ENCODE measurements at regions not wholly inside any gene's neighbourhood (a gene's known extent, or its start where the extent isn't known, plus 50 kb on each side); places are given as distances from the start of the nearest gene placed in this dataset.

DNA sequence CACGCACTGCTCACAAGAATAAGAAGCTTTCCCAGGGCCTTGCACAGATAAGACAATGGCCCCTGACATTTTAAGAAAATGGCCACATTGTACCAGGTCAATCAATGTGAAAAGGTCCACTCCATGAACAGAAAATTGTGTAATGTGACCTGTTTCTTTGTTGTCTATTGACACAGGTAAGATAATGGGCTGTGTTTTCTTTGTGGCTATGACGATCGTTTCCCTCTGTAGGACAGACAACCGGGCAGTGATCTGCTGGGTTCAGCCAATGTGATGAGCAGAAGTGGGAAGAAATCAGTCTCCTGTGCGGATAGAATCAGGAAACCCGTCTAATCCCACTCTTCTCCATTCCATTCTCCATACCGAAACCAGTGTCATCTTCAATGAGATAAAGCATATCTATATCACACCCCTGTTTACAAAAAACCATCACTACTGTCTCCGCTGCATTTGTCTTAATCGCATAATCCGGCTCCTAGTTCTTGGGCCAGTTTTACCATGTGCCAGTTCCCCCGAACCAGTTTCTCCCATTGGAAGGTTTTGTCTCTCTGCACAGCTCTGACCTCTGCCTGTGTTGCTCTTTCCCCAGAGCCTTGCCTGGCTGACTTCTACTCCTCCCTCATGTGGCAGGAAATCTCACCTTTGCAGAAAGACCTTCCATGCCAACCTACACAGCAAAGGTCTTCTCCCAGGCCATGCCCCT, 66.9 kb upstream of the ATF7IP2 start:
- TF ChIP-seq POLR2A (IDR thresholded peaks at IDR 0.05) (no peak), CTCF (IDR thresholded peaks at IDR 0.05) (no peak)

Measured in transverse colon (tissue), 3 donors.